ENCODE measurements at regions not wholly inside any gene's neighbourhood (a gene's known extent, or its start where the extent isn't known, plus 50 kb on each side); places are given as distances from the start of the nearest gene placed in this dataset.

DNA sequence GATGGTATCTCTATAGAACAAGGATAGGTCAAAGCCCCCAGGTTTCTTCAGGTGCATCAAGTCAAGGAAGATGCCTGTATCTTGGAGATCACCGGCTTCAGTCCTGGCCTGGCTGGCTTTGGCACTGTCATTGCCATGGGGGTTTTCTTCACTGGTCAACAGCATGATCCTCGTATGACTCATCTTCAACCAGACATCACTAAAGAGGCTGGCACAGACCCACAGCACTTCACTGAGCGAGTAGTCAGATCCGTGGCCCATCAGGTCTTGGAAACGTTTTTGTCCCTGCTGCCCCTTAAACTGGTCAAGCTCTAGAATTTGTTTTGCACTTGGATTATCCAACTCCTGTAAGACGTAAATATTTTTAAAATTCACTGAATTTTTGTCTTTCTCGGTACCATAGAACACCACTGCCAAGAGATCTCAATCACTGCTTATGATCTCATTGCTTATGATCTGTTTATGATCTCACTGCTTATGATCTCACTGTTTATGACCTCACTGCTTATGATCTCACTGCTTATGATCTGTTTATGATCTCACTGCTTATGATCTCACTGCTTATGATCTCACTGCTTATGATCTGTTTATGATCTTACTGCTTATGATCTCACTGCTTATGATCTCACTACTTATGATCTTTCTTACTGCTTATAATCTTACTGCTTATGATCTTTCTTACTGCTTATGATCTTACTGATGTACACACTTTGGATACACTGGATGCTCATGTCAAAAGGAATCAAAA, 135.2 kb downstream of the CYP26A1 start:
- Mint-ChIP-seq H3K9me3 (ENCODE audit: low read depth) (no peaks in the 10 kb centered on the region), H3K36me3 (ENCODE audit: insufficient read depth) (no peaks in the 10 kb centered on the region), H3K27me3 (no peaks in the 10 kb centered on the region), H3K4me1 (ENCODE audit: low read depth) (no peaks in the 10 kb centered on the region), H3K27ac (no peak overlapping the region), H3K4me3 (ENCODE audit: low read depth) (no peak overlapping the region)
- no peak for DNase-seq (ENCODE audit: low spot score, unreplicated experiment)
- TF ChIP-seq, protein P1, sequence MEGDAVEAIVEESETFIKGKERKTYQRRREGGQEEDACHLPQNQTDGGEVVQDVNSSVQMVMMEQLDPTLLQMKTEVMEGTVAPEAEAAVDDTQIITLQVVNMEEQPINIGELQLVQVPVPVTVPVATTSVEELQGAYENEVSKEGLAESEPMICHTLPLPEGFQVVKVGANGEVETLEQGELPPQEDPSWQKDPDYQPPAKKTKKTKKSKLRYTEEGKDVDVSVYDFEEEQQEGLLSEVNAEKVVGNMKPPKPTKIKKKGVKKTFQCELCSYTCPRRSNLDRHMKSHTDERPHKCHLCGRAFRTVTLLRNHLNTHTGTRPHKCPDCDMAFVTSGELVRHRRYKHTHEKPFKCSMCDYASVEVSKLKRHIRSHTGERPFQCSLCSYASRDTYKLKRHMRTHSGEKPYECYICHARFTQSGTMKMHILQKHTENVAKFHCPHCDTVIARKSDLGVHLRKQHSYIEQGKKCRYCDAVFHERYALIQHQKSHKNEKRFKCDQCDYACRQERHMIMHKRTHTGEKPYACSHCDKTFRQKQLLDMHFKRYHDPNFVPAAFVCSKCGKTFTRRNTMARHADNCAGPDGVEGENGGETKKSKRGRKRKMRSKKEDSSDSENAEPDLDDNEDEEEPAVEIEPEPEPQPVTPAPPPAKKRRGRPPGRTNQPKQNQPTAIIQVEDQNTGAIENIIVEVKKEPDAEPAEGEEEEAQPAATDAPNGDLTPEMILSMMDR (IDR thresholded peaks at IDR 0.05; ENCODE audit: unreplicated experiment), result no peak

DNA sequence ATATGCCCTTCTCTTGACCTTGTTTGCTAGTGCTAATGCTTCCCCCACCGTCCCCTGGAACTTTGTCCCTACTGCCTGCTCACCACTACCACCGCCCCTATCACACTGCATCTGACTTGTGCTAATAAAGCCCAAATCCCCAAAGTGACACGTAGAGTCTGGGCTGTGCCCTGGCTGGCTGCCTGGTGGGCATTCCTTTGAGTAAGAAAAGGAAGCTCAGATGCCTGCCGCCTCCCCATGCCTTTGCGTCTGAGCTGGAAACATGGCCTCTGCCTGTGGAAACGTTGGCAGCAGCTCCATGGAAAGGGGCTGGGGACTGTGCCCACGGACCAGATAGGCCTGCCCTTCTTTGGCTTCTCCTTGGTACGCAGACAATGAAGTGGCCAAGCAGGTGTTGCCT, 138.3 kb downstream of the CYP26A1 start:
- no peaks in the 10 kb centered on the region for H3K9me3 Mint-ChIP-seq (ENCODE audit: low read depth)
- no peaks in the 10 kb centered on the region for H3K4me1 Mint-ChIP-seq (ENCODE audit: low read depth)
- no peak for DNase-seq (ENCODE audit: low spot score, unreplicated experiment)
- TF ChIP-seq, protein P1 (IDR thresholded peaks at IDR 0.05; ENCODE audit: unreplicated experiment), result no peak
- no peaks in the 10 kb centered on the region for H3K27me3 Mint-ChIP-seq
- H3K27ac Mint-ChIP-seq, result peak overlapping the region; percentile 2
- H3K36me3 Mint-ChIP-seq (ENCODE audit: insufficient read depth), result no peaks in the 10 kb centered on the region
- H3K4me3 Mint-ChIP-seq (ENCODE audit: low read depth), result no peak overlapping the region

DNA sequence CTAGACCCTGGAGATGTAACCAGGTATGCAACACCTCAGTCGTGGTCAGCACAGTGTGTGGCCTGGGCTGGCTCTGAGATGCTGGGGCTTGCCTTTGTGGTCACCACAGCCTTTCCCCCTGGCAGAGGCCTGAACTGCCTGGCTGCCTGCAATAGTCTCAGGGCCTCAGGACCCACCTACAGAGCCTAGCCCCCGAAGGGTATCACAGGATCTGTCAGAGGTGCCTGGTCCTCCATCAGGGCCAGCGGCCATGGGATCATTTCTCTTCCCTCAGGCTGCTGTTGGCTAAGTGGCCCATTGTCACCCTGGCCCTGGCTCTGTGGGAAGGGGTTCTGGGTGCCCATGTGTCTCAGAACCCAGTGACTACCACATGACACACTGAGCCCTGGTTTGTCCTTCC, 141.6 kb downstream of the CYP26A1 start:
- no peak for DNase-seq (ENCODE audit: low spot score, unreplicated experiment)
- Mint-ChIP-seq H3K9me3 (ENCODE audit: low read depth) (no peaks in the 10 kb centered on the region), H3K36me3 (ENCODE audit: insufficient read depth) (no peaks in the 10 kb centered on the region), H3K27ac (no peak overlapping the region), H3K4me3 (ENCODE audit: low read depth) (no peak overlapping the region), H3K4me1 (ENCODE audit: low read depth) (peaks cover 2% of the 10 kb centered on the region), H3K27me3 (no peaks in the 10 kb centered on the region)
- TF ChIP-seq, protein P1 (IDR thresholded peaks at IDR 0.05; ENCODE audit: unreplicated experiment), result no peak

DNA sequence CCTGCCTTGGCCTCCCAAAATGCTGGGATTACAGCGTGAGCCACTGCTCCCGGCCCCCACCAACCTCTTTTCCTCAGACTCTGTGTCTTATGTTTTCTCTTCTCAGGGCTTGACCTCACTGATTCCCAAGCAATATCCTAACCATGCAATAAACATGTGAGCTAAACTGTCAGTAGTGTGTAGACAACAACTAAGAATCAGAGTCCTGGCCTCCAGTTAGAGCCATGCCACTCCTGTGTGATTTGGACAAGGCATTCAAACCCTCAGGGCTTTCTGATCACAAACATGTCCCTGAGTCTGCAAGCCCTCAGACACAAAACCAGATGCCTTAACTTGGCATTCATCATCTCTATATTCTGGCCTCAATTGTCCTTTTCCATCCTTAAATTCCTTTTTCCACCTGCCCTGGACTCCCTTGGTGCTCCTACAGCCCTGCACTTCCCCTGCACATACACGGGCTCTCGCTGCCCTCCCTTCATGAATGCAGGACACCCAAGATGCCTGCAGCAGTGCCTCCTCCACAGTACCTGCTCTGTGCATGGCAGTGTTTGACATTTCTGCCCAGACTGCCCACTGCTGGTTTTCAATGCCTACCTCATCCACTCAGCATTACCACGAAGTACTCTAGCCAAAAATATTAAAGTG, 142.8 kb downstream of the CYP26A1 start:
- Mint-ChIP-seq H3K4me3 (ENCODE audit: low read depth) (no peak overlapping the region), H3K4me1 (ENCODE audit: low read depth) (peaks cover 2% of the 10 kb centered on the region), H3K9me3 (ENCODE audit: low read depth) (no peaks in the 10 kb centered on the region), H3K36me3 (ENCODE audit: insufficient read depth) (no peaks in the 10 kb centered on the region), H3K27me3 (no peaks in the 10 kb centered on the region), H3K27ac (no peak overlapping the region)
- TF ChIP-seq, protein P1 (IDR thresholded peaks at IDR 0.05; ENCODE audit: unreplicated experiment), result no peak
- DNase-seq (ENCODE audit: low spot score, unreplicated experiment), result no peak

DNA sequence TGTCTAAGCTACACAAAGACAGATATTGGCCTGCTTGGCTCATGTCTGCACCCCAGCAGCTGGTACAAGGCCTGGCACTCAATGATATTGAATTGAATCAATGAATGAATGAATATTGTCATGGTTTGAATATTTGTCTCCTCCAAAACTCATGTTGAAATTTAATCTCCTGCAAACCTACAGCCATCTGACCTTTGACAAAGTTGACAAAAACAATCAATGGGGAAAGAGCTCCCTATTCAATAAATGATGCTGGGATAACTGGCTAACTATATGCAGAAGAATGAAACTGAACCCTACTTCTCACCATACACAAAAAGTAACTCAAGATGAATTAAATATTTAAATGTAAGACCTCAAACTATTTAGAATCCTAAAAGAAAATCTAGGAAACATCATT, 144.7 kb downstream of the CYP26A1 start:
- no peak for DNase-seq (ENCODE audit: low spot score, unreplicated experiment)
- TF ChIP-seq, protein P1 (IDR thresholded peaks at IDR 0.05; ENCODE audit: unreplicated experiment), result no peak
- Mint-ChIP-seq H3K27ac (no peak overlapping the region), H3K36me3 (ENCODE audit: insufficient read depth) (no peaks in the 10 kb centered on the region), H3K4me3 (ENCODE audit: low read depth) (no peak overlapping the region), H3K4me1 (ENCODE audit: low read depth) (peaks cover 3% of the 10 kb centered on the region), H3K9me3 (ENCODE audit: low read depth) (peaks cover 9% of the 10 kb centered on the region), H3K27me3 (no peaks in the 10 kb centered on the region)
